IMR-90 (cell line): ENCODE measurements at regions not wholly inside any gene's neighbourhood (a gene's known extent, or its start where the extent isn't known, plus 50 kb on each side); places are given as distances from the start of the nearest gene placed in this dataset.

Experiments used
- CTCF ChIP-seq: conservative IDR thresholded peaks from 2 replicates; pipeline ENCODE4 v1.5.1; 2012; ENCODE audit warnings: mild to moderate bottlenecking, low read depth, low read length, improper control_type of control experiment
- FOS ChIP-seq: fragments of 150-350 bp; IDR thresholded peaks from 2 replicates; pipeline ENCODE4 v1.6.1; 2016; ENCODE audit warnings: low read depth, low read length
- MAFK ChIP-seq: IDR thresholded peaks from 2 replicates; pipeline ENCODE4 v1.6.1; 2012; ENCODE audit warnings: low read depth, low read length, improper control_type of control experiment
- MXI1 ChIP-seq: IDR thresholded peaks from 2 replicates; pipeline ENCODE4 v1.6.1; 2012; ENCODE audit warnings: low read depth, mild to moderate bottlenecking, low read length, moderate library complexity, borderline replicate concordance
- NFE2L2 ChIP-seq: fragments of 150-350 bp; IDR thresholded peaks from 2 replicates; pipeline ENCODE4 v1.6.1; 2016; ENCODE audit warnings: low read depth, mild to moderate bottlenecking, low read length
- SMC3 ChIP-seq: fragments of 150-350 bp; IDR thresholded peaks from 2 replicates; pipeline ENCODE4 v1.6.1; 2016; ENCODE audit warnings: low read depth, mild to moderate bottlenecking, antibody characterized with exemption, low read length, moderate library complexity
- USF2 ChIP-seq: fragments of 150-350 bp; IDR thresholded peaks from 2 replicates; pipeline ENCODE4 v1.6.1; 2017; ENCODE audit warnings: mild to moderate bottlenecking, antibody characterized with exemption, low read length, low read depth

GRCh38 chr22:22069450-22070370, 87.1 kb upstream of the TOP3B start:
- TF ChIP-seq CTCF (no peak), MAFK (no peak), MXI1 (no peak), SMC3 (no peak), USF2 (no peak), NFE2L2 (no peak), FOS (no peak)
